Liver (tissue), 3 donors: ENCODE measurements at regions not wholly inside any gene's neighbourhood (a gene's known extent, or its start where the extent isn't known, plus 50 kb on each side); places are given as distances from the start of the nearest gene placed in this dataset.
"Not testable (repeated sequence)": the region's sequence is repeated elsewhere in the genome, so short reads cannot be mapped to it uniquely, and the experiment has no call there.

ENCODE experiments used
- CTCF ChIP-seq: fragments of 150-350 bp; IDR thresholded peaks from 2 replicates; pipeline ENCODE4 v1.5.1; 2017; ENCODE audit warnings: improper control_type of control experiment, low read depth, low read length; ENCODE audit not compliant: missing input control
- EGR1 ChIP-seq, 2 donors: IDR thresholded peaks; 2 replicates each; pipeline ENCODE4 v1.6.1; 2016 to 2018; ENCODE audit warnings: antibody characterized with exemption in 2 of 2, low read depth in 2 of 2
- FOXA1 ChIP-seq: IDR thresholded peaks from 2 replicates; pipeline ENCODE4 v1.6.1; 2016; ENCODE audit warnings: antibody characterized with exemption
- HNF4G ChIP-seq: IDR thresholded peaks from 2 replicates; pipeline ENCODE4 v1.6.1; 2016; ENCODE audit warnings: antibody characterized with exemption
- MAX ChIP-seq: IDR thresholded peaks from 2 replicates; pipeline ENCODE4 v1.6.1; 2016; ENCODE audit warnings: antibody characterized with exemption
- RAD21 ChIP-seq, 2 donors: IDR thresholded peaks; 2 replicates each; pipeline ENCODE4 v1.6.1; 2016; ENCODE audit warnings: antibody characterized with exemption in 2 of 2, mild to moderate bottlenecking in 2 of 2
- REST ChIP-seq: IDR thresholded peaks from 2 replicates; pipeline ENCODE4 v1.6.1; 2016; ENCODE audit warnings: antibody characterized with exemption, mild to moderate bottlenecking
- SP1 ChIP-seq: IDR thresholded peaks from 2 replicates; pipeline ENCODE4 v1.6.1; 2018; ENCODE audit warnings: antibody characterized with exemption, mild to moderate bottlenecking
- TAF1 ChIP-seq: conservative IDR thresholded peaks from 2 replicates; pipeline ENCODE4 v1.6.1; 2016; ENCODE audit warnings: antibody characterized with exemption, mild to moderate bottlenecking
- YY1 ChIP-seq: IDR thresholded peaks from 2 replicates; pipeline ENCODE4 v1.6.1; 2016; ENCODE audit warnings: antibody characterized with exemption, mild to moderate bottlenecking
- donor health status: healthy.
- donor health status: healthy.

- TF ChIP-seq CTCF; MAX; REST; SP1; RAD21 (IDR thresholded peaks at IDR 0.05); EGR1 (IDR thresholded peaks at IDR 0.05; ENCODE audit: low read depth in 2 of 2); FOXA1; HNF4G; YY1; TAF1: not testable (repeated sequence)
Measured at GRCh38 chr4:49512641-49513545, 526.8 kb downstream of the CWH43 start.
